Activated CD4-positive, alpha-beta memory T cell treated with anti-CD3 and anti-CD28 coated beads, Interleukin-2, amount 10 ng/mL, durations not matched to agents 7 days and 5 days (primary cell): ENCODE measurements at regions not wholly inside any gene's neighbourhood (a gene's known extent, or its start where the extent isn't known, plus 50 kb on each side); places are given as distances from the start of the nearest gene placed in this dataset.
"Not testable (repeated sequence)": the region's sequence is repeated elsewhere in the genome, so short reads cannot be mapped to it uniquely, and the experiment has no call there.

ENCODE experiments used
- CTCF ChIA-PET: fragments of 350-600 bp; sonication (Branson Sonifier 250); formaldehyde crosslinking; loops from one replicate; lab custom pipeline; 2021; ENCODE audit warnings: antibody characterized with exemption, inconsistent platforms; lab: Charles Lee
- POLR2A ChIA-PET: fragments of 350-600 bp; sonication (Branson Sonifier 250); formaldehyde crosslinking; loops from one replicate; lab custom pipeline; 2021; ENCODE audit warnings: antibody characterized with exemption; lab: Charles Lee
- DNase-seq: peaks from one replicate; pipeline ENCODE4 v3.0.0-alpha.2; 2020
- H3K27ac Mint-ChIP-seq: one replicate; pipeline ENCODE4 v1.8.0; 2021; ENCODE audit warnings: mild to moderate bottlenecking, mixed read lengths
- H3K27me3 Mint-ChIP-seq: one replicate; pipeline ENCODE4 v1.8.0; 2021; ENCODE audit warnings: mixed read lengths
- H3K36me3 Mint-ChIP-seq: one replicate; pipeline ENCODE4 v1.8.0; 2021; ENCODE audit warnings: low read depth, mixed read lengths
- H3K4me1 Mint-ChIP-seq: one replicate; pipeline ENCODE4 v1.8.0; 2021; ENCODE audit warnings: mixed read lengths
- H3K4me3 Mint-ChIP-seq: one replicate; pipeline ENCODE4 v1.8.0; 2021; ENCODE audit warnings: mild to moderate bottlenecking, mixed read lengths
- H3K9me3 Mint-ChIP-seq: one replicate; pipeline ENCODE4 v1.8.0; 2021; ENCODE audit warnings: mixed read lengths

- CTCF ChIA-PET, H3K4me3 Mint-ChIP-seq, H3K27me3 Mint-ChIP-seq, H3K27ac Mint-ChIP-seq, DNase-seq, POLR2A ChIA-PET, H3K36me3 Mint-ChIP-seq, H3K9me3 Mint-ChIP-seq, H3K4me1 Mint-ChIP-seq: not testable (repeated sequence)
Observed at GRCh38 chr17:63226720-63227119, 219.4 kb downstream of the CYB561 start.

- H3K27ac Mint-ChIP-seq, H3K27me3 Mint-ChIP-seq, CTCF ChIA-PET, DNase-seq, POLR2A ChIA-PET, H3K4me1 Mint-ChIP-seq, H3K36me3 Mint-ChIP-seq, H3K4me3 Mint-ChIP-seq, H3K9me3 Mint-ChIP-seq: not testable (repeated sequence)
Observed at GRCh38 chr17:63231015-63231620, 215.0 kb downstream of the CYB561 start.

GRCh38 chr17:63232565-63233310 lies 213.4 kb downstream of the CYB561 start:
- DNase-seq, result no peak
- Mint-ChIP-seq H3K4me1 (no peaks in the 10 kb centered on the region), H3K9me3 (peaks cover 8% of the 10 kb centered on the region), H3K27ac (no peak overlapping the region), H3K36me3 (no peaks in the 10 kb centered on the region), H3K4me3 (no peak overlapping the region), H3K27me3 (no peaks in the 10 kb centered on the region)
- ChIA-PET POLR2A (no interaction called here), CTCF (no interaction called here)

- no peak for DNase-seq
- no peaks in the 10 kb centered on the region for H3K36me3 Mint-ChIP-seq
- H3K4me1 Mint-ChIP-seq, result no peaks in the 10 kb centered on the region
- ChIA-PET CTCF (interaction anchor here (0.6 kb wide), 1 partner anchor 52 kb away, joined by 3 read pairs; no protein-coding TSS in a partner anchor), POLR2A (no interaction called here)
- H3K27ac Mint-ChIP-seq, result no peak overlapping the region
- no peak overlapping the region for H3K4me3 Mint-ChIP-seq
- no peaks in the 10 kb centered on the region for H3K27me3 Mint-ChIP-seq
- H3K9me3 Mint-ChIP-seq, result no peaks in the 10 kb centered on the region
Observed at GRCh38 chr17:63240106-63240505, 206.0 kb downstream of the CYB561 start.

- Mint-ChIP-seq H3K36me3 (no peaks in the 10 kb centered on the region), H3K4me3 (no peak overlapping the region), H3K9me3 (no peaks in the 10 kb centered on the region), H3K4me1 (no peaks in the 10 kb centered on the region), H3K27me3 (no peaks in the 10 kb centered on the region), H3K27ac (no peak overlapping the region)
- ChIA-PET POLR2A (no interaction called here), CTCF (no interaction called here)
- DNase-seq, result no peak
Observed at GRCh38 chr17:63246344-63246743, 199.8 kb downstream of the CYB561 start.

- H3K4me1 Mint-ChIP-seq, result no peaks in the 10 kb centered on the region
- ChIA-PET CTCF (no interaction called here), POLR2A (no interaction called here)
- no peaks in the 10 kb centered on the region for H3K27me3 Mint-ChIP-seq
- no peaks in the 10 kb centered on the region for H3K9me3 Mint-ChIP-seq
- no peak overlapping the region for H3K4me3 Mint-ChIP-seq
- DNase-seq, result no peak
- H3K27ac Mint-ChIP-seq, result no peak overlapping the region
- H3K36me3 Mint-ChIP-seq, result no peaks in the 10 kb centered on the region
Observed at GRCh38 chr17:63247706-63248105, 198.4 kb downstream of the CYB561 start.

GRCh38 chr17:63249256-63250004 lies 196.7 kb downstream of the CYB561 start:
- Mint-ChIP-seq H3K27me3 (peaks cover 2% of the 10 kb centered on the region), H3K4me3 (no peak overlapping the region), H3K27ac (no peak overlapping the region), H3K36me3 (no peaks in the 10 kb centered on the region), H3K4me1 (no peaks in the 10 kb centered on the region), H3K9me3 (peaks cover 1% of the 10 kb centered on the region)
- CTCF ChIA-PET, result interaction anchor here (0.6 kb wide), 1 partner anchor 933 kb away, joined by 3 read pairs; no protein-coding TSS in a partner anchor
- DNase-seq, result no peak
- POLR2A ChIA-PET, result no interaction called here

GRCh38 chr17:63250830-63251229 lies 195.3 kb downstream of the CYB561 start:
- H3K27me3 Mint-ChIP-seq, result peaks cover 2% of the 10 kb centered on the region
- CTCF ChIA-PET, result no interaction called here
- H3K27ac Mint-ChIP-seq, result no peak overlapping the region
- DNase-seq, result no peak
- no peaks in the 10 kb centered on the region for H3K36me3 Mint-ChIP-seq
- H3K4me1 Mint-ChIP-seq, result no peaks in the 10 kb centered on the region
- H3K9me3 Mint-ChIP-seq, result peaks cover 7% of the 10 kb centered on the region
- no peak overlapping the region for H3K4me3 Mint-ChIP-seq
- POLR2A ChIA-PET, result no interaction called here

GRCh38 chr17:63258785-63259184 lies 187.3 kb downstream of the CYB561 start:
- no peaks in the 10 kb centered on the region for H3K27me3 Mint-ChIP-seq
- DNase-seq, result no peak
- ChIA-PET POLR2A (no interaction called here), CTCF (no interaction called here)
- no peak overlapping the region for H3K4me3 Mint-ChIP-seq
- no peaks in the 10 kb centered on the region for H3K4me1 Mint-ChIP-seq
- H3K27ac Mint-ChIP-seq, result no peak overlapping the region
- no peaks in the 10 kb centered on the region for H3K36me3 Mint-ChIP-seq
- peaks cover 7% of the 10 kb centered on the region for H3K9me3 Mint-ChIP-seq

GRCh38 chr17:63262751-63263476 lies 183.2 kb downstream of the CYB561 start:
- Mint-ChIP-seq H3K27me3 (no peaks in the 10 kb centered on the region), H3K4me1 (no peaks in the 10 kb centered on the region), H3K9me3 (no peaks in the 10 kb centered on the region), H3K36me3 (no peaks in the 10 kb centered on the region), H3K27ac (no peak overlapping the region), H3K4me3 (no peak overlapping the region)
- ChIA-PET POLR2A (no interaction called here), CTCF (no interaction called here)
- DNase-seq, result no peak

- ChIA-PET POLR2A (no interaction called here), CTCF (no interaction called here)
- no peaks in the 10 kb centered on the region for H3K4me1 Mint-ChIP-seq
- DNase-seq, result no peak
- H3K9me3 Mint-ChIP-seq, result no peaks in the 10 kb centered on the region
- no peaks in the 10 kb centered on the region for H3K27me3 Mint-ChIP-seq
- H3K36me3 Mint-ChIP-seq, result no peaks in the 10 kb centered on the region
- H3K27ac Mint-ChIP-seq, result no peak overlapping the region
- no peak overlapping the region for H3K4me3 Mint-ChIP-seq
Observed at GRCh38 chr17:63265526-63265925, 180.6 kb downstream of the CYB561 start.

GRCh38 chr17:63267846-63268245 lies 178.3 kb downstream of the CYB561 start:
- H3K4me3 Mint-ChIP-seq, result no peak overlapping the region
- H3K4me1 Mint-ChIP-seq, result no peaks in the 10 kb centered on the region
- POLR2A ChIA-PET, result no interaction called here
- H3K27me3 Mint-ChIP-seq, result no peaks in the 10 kb centered on the region
- no peak overlapping the region for H3K27ac Mint-ChIP-seq
- H3K36me3 Mint-ChIP-seq, result no peaks in the 10 kb centered on the region
- DNase-seq, result no peak
- CTCF ChIA-PET, result no interaction called here
- H3K9me3 Mint-ChIP-seq, result no peaks in the 10 kb centered on the region

GRCh38 chr17:63268827-63269226 lies 177.3 kb downstream of the CYB561 start:
- H3K36me3 Mint-ChIP-seq, result no peaks in the 10 kb centered on the region
- CTCF ChIA-PET, result no interaction called here
- no peak for DNase-seq
- H3K27ac Mint-ChIP-seq, result no peak overlapping the region
- POLR2A ChIA-PET, result no interaction called here
- H3K9me3 Mint-ChIP-seq, result no peaks in the 10 kb centered on the region
- H3K27me3 Mint-ChIP-seq, result no peaks in the 10 kb centered on the region
- no peaks in the 10 kb centered on the region for H3K4me1 Mint-ChIP-seq
- no peak overlapping the region for H3K4me3 Mint-ChIP-seq
